GM13977 (cell line): ENCODE measurements at regions not wholly inside any gene's neighbourhood (a gene's known extent, or its start where the extent isn't known, plus 50 kb on each side); places are given as distances from the start of the nearest gene placed in this dataset.
A peak's percentile ranks its signal among the peaks of the same experiment; 100 is the strongest.

Source experiments
- DNase-seq: peaks from one replicate; pipeline ENCODE4 v3.0.0; 2012; ENCODE audit warnings: low spot score
- CTCF ChIP-seq: IDR thresholded peaks from 2 replicates; pipeline ENCODE4 v1.5.1; 2012; ENCODE audit warnings: mild to moderate bottlenecking, control low read depth; ENCODE audit not compliant: insufficient read depth; ENCODE audit errors: extremely low read depth, missing control alignments
- in situ Hi-C: fragments of 300-500 bp; cut with MboI; formaldehyde crosslinking; loops from one replicate; pipeline ENCODE4 v1.12.0; 2022; ENCODE audit warnings: low sequenced_read_pairs, low pct_unique_long_range_greater_than_20kb, mixed read lengths, inconsistent platforms; ENCODE audit not compliant: unreplicated experiment

- in situ Hi-C loops: no loop called here
- no peak for TF ChIP-seq CTCF
- no peak for DNase-seq
These were observed 116.8 kb upstream of the SOX9 start for GRCh38 chr17:72004011-72004427.

GRCh38 chr17:72004611-72005331 is 116.0 kb upstream of the SOX9 start:
- in situ Hi-C loops: no loop called here
- TF ChIP-seq CTCF: no peak

GRCh38 chr17:72005332-72006163 is 115.3 kb upstream of the SOX9 start:
- TF ChIP-seq CTCF: no peak
- in situ Hi-C loops: no loop called here
- DNase-seq: no peak

More at GRCh38 chr17:72004611-72005331, 116.0 kb upstream of the SOX9 start:
- DNase-seq: peak; percentile 20

- DNase-seq: no peak
- in situ Hi-C loops: no loop called here
- TF ChIP-seq CTCF: no peak
These were observed 112.5 kb upstream of the SOX9 start for GRCh38 chr17:72008236-72008876.

- no peak for TF ChIP-seq CTCF
These were observed 109.3 kb upstream of the SOX9 start for GRCh38 chr17:72011561-72011960.

GRCh38 chr17:72021417-72022041 is 99.3 kb upstream of the SOX9 start:
- DNase-seq: no peak
- in situ Hi-C loops: no loop called here
- no peak for TF ChIP-seq CTCF

More at GRCh38 chr17:72011561-72011960, 109.3 kb upstream of the SOX9 start:
- in situ Hi-C loops: no loop called here
- no peak for DNase-seq
